Stimulated activated CD4-positive, alpha-beta T cell treated with anti-CD3 and anti-CD28 coated beads, Interleukin-15, amount 100 ng/mL, for 48 hours (primary cell): ENCODE measurements at regions not wholly inside any gene's neighbourhood (a gene's known extent, or its start where the extent isn't known, plus 50 kb on each side); places are given as distances from the start of the nearest gene placed in this dataset.
"Not testable (repeated sequence)": the region's sequence is repeated elsewhere in the genome, so short reads cannot be mapped to it uniquely, and the experiment has no call there.

Experiments
- DNase-seq, 2 donors: peaks; one replicate each; pipeline ENCODE4 v3.0.0-alpha.2; 2020; ENCODE audit warnings: low read depth in 2 of 2

- DNase-seq: no peak
Measured at GRCh38 chr14:83558946-83559345, 1971.0 kb upstream of the FLRT2 start.

- no peak for DNase-seq
Measured at GRCh38 chr14:83559721-83560120, 1970.2 kb upstream of the FLRT2 start.

GRCh38 chr14:83561261-83561660 lies 1968.7 kb upstream of the FLRT2 start:
- DNase-seq: no peak

GRCh38 chr14:83566567-83566966 lies 1963.4 kb upstream of the FLRT2 start:
- no peak for DNase-seq

GRCh38 chr14:83568141-83568540 lies 1961.8 kb upstream of the FLRT2 start:
- no peak for DNase-seq

- DNase-seq: no peak
Measured at GRCh38 chr14:83575301-83575700, 1954.6 kb upstream of the FLRT2 start.

- DNase-seq: no peak
Measured at GRCh38 chr14:83583201-83583600, 1946.7 kb upstream of the FLRT2 start.

- DNase-seq: no peak
Measured at GRCh38 chr14:83594874-83595273, 1935.1 kb upstream of the FLRT2 start.

GRCh38 chr14:83607682-83608081 lies 1922.3 kb upstream of the FLRT2 start:
- no peak for DNase-seq

GRCh38 chr14:83611491-83611890 lies 1918.5 kb upstream of the FLRT2 start:
- no peak for DNase-seq

- DNase-seq: no peak
Measured at GRCh38 chr14:83611906-83612390, 1918.0 kb upstream of the FLRT2 start.

- no peak for DNase-seq
Measured at GRCh38 chr14:83614956-83615355, 1915.0 kb upstream of the FLRT2 start.

GRCh38 chr14:83624541-83624940 lies 1905.4 kb upstream of the FLRT2 start:
- DNase-seq: no peak

- DNase-seq: no peak
Measured at GRCh38 chr14:83632375-83632774, 1897.6 kb upstream of the FLRT2 start.

- DNase-seq: no peak
Measured at GRCh38 chr14:83638748-83639504, 1891.0 kb upstream of the FLRT2 start.

GRCh38 chr14:83639505-83639875 lies 1890.5 kb upstream of the FLRT2 start:
- not testable (repeated sequence) for DNase-seq

GRCh38 chr14:83646228-83646627 lies 1883.7 kb upstream of the FLRT2 start:
- no peak for DNase-seq

GRCh38 chr14:83660597-83660996 lies 1869.3 kb upstream of the FLRT2 start:
- no peak for DNase-seq

GRCh38 chr14:83664389-83664788 lies 1865.6 kb upstream of the FLRT2 start:
- no peak for DNase-seq

- DNase-seq: no peak
Measured at GRCh38 chr14:83689265-83689664, 1840.7 kb upstream of the FLRT2 start.

- DNase-seq: no peak
Measured at GRCh38 chr14:83697099-83697498, 1832.8 kb upstream of the FLRT2 start.

- no peak for DNase-seq
Measured at GRCh38 chr14:83702619-83703018, 1827.3 kb upstream of the FLRT2 start.

GRCh38 chr14:83706231-83706954 lies 1823.6 kb upstream of the FLRT2 start:
- DNase-seq: no peak
